OCI-LY7 (cell line): ENCODE measurements at regions not wholly inside any gene's neighbourhood (a gene's known extent, or its start where the extent isn't known, plus 50 kb on each side); places are given as distances from the start of the nearest gene placed in this dataset.

Experiments used
- BruUV-seq: library from RNA; stranded (reverse); fragments of 400-500 nt; replicated peaks from 2 replicates; lab custom pipeline; 2021; lab: Mats Ljungman, UMichigan
- CTCF ChIA-PET: fragments of 300-600 bp; sonication (Branson Sonifier 250); formaldehyde crosslinking; loops from one replicate; lab custom pipeline; 2022; ENCODE audit warnings: antibody characterized with exemption; ENCODE audit not compliant: unreplicated experiment; lab: Charles Lee
- POLR2A ChIA-PET: fragments of 300-600 bp; sonication (Branson Sonifier 250); formaldehyde crosslinking; loops from one replicate; lab custom pipeline; 2022; ENCODE audit warnings: antibody characterized with exemption; lab: Charles Lee
- DNase-seq: peaks from one replicate; pipeline ENCODE4 v3.0.0-alpha.2; 2015; ENCODE audit warnings: low spot score
- H2AFZ ChIP-seq: fragments of 200-600 bp; sonication (generic), shearing (Covaris generic); 2 replicates; pipeline ENCODE4 v1.6.1; 2014; ENCODE audit warnings: mild to moderate bottlenecking, antibody characterized with exemption, low read length, moderate library complexity
- H3K27ac ChIP-seq: fragments of 200-600 bp; sonication (generic); 2 replicates; pipeline ENCODE4 v1.5.1; 2014; ENCODE audit warnings: mixed run types, low read depth, mild to moderate bottlenecking, moderate library complexity, low read length, inconsistent platforms; ENCODE audit not compliant: poor library complexity, severe bottlenecking
- H3K36me3 ChIP-seq: fragments of 200-600 bp; sonication (generic); 2 replicates; pipeline ENCODE4 v1.6.1; 2014; ENCODE audit warnings: mild to moderate bottlenecking, antibody characterized with exemption, low read length, moderate library complexity, mixed read lengths; ENCODE audit not compliant: insufficient read depth
- H3K4me1 ChIP-seq: fragments of 200-600 bp; sonication (generic); 2 replicates; pipeline ENCODE4 v1.5.1; 2014; ENCODE audit warnings: mild to moderate bottlenecking, low read length; ENCODE audit not compliant: insufficient read depth, poor library complexity, severe bottlenecking
- H3K4me2 ChIP-seq: fragments of 200-600 bp; sonication (generic); 2 replicates; pipeline ENCODE4 v1.6.1; 2014; ENCODE audit warnings: mild to moderate bottlenecking, low read length
- H3K4me3 ChIP-seq: fragments of 200-600 bp; sonication (generic); 2 replicates; pipeline ENCODE4 v1.5.1; 2014; ENCODE audit warnings: mild to moderate bottlenecking, low read depth, low read length; ENCODE audit not compliant: poor library complexity, severe bottlenecking
- H3K79me2 ChIP-seq: fragments of 200-600 bp; sonication (generic); 2 replicates; pipeline ENCODE4 v1.6.1; 2016; ENCODE audit warnings: low read depth, mild to moderate bottlenecking, low read length, moderate library complexity, mixed read lengths; ENCODE audit not compliant: insufficient read depth
- H3K9me2 ChIP-seq: fragments of 200-600 bp; sonication (generic); 2 replicates; pipeline ENCODE4 v1.6.1; 2016; ENCODE audit warnings: mild to moderate bottlenecking, low read length, mixed read lengths; ENCODE audit not compliant: insufficient read depth
- H3K9me3 ChIP-seq: fragments of 200-600 bp; sonication (generic); 2 replicates; pipeline ENCODE4 v1.6.1; 2014; ENCODE audit warnings: mild to moderate bottlenecking, mixed run types, low read length, mixed read lengths
- H4K20me1 ChIP-seq: fragments of 200-600 bp; sonication (generic); 2 replicates; pipeline ENCODE4 v1.6.1; 2014; ENCODE audit warnings: mild to moderate bottlenecking, antibody characterized with exemption, low read length, moderate library complexity, mixed read lengths; ENCODE audit not compliant: insufficient read depth
- CTCF ChIP-seq: fragments of 200-600 bp; sonication (generic); conservative IDR thresholded peaks from 2 replicates; pipeline ENCODE4 v1.5.1; 2014; ENCODE audit warnings: mild to moderate bottlenecking, antibody characterized with exemption, low read length, moderate library complexity, mixed read lengths
- EZH2phosphoT487 ChIP-seq: fragments of 200-600 bp; sonication (generic); IDR thresholded peaks from 2 replicates; pipeline ENCODE4 v1.6.1; 2018; ENCODE audit warnings: low read depth, borderline replicate concordance, mild to moderate bottlenecking, mixed run types, antibody characterized with exemption, low read length, moderate library complexity, mixed read lengths
- intact Hi-C: fragments of 100-400 bp; cut with micrococcal nuclease; formaldehyde crosslinking; loops from one replicate; pipeline ENCODE4 v1.10.0; 2022; ENCODE audit not compliant: unreplicated experiment

DNA sequence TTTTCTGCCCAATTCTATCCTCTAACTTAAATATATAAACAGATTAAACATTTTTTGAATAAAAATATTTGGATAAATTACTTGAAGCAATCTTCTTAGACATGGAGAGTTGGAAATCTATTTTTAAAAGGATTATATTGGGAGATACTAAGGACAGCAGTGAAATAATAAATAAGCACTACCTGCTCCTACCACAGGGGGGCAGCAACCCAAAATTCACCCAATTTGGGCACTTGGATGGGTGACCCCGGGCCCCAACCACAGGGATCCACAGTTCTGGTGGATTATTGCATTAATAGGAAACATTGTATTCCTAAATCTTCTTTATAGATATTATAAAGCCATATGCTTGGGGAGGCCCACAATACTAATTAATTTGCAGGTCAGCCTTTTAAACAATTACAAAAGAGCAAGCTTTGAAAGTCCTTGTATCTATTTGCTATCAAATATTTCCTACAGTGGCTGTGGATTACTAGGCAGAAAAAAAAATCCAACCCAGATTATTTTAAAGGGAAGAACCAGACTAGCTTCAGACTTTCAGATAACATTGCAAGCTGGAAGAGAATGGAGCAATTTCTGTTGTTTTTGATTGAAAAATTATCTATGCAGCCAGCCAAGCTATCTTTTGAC lies 66.4 kb upstream of the PDE10A start:
- intact Hi-C loops, result loop anchor here (1.0 to 2.0 kb wide), 2 partner anchors 121 to 377 kb away; no protein-coding TSS in a partner anchor

DNA sequence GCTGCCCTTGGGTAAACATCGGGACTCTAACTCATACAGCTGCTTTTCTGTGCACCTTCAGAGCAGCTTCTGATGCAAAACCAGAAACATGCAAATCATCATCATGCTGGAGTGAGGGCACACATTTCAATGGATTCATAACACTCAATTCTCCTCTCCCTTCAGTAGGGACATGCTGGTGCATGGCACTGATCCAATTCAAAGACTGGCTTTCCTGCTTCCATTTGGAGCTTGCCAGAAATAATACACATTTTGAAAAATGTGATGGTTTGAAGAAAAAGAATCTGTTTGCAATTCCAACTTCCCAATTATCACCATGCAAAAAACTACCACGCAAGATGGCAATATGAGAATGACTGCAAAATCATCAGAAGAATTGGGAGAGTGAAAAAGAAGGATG lies 65.2 kb upstream of the PDE10A start:
- Histone ChIP-seq H3K9me2 (no peaks in the 10 kb centered on the region), H3K79me2 (no peaks in the 10 kb centered on the region), H3K27ac (no peak overlapping the region), H4K20me1 (no peaks in the 10 kb centered on the region), H3K4me3 (no peak overlapping the region), H3K4me2 (no peak overlapping the region), H3K4me1 (no peaks in the 10 kb centered on the region), H3K9me3 (no peaks in the 10 kb centered on the region), H2AFZ (no peak overlapping the region), H3K36me3 (no peaks in the 10 kb centered on the region)
- TF ChIP-seq EZH2phosphoT487 (no peak), CTCF (no peak)
- ChIA-PET POLR2A (no interaction called here), CTCF (no interaction called here)
- BruUV-seq, result no TSS peak
- intact Hi-C loops, result loop anchor here (2.0 kb wide), 1 partner anchor 123 kb away; no protein-coding TSS in a partner anchor
- DNase-seq, result no peak

More for the DNA sequence above, 66.4 kb upstream of the PDE10A start:
- POLR2A ChIA-PET, result no interaction called here
- no peak overlapping the region for H2AFZ ChIP-seq
- H3K9me3 ChIP-seq, result no peaks in the 10 kb centered on the region
- TF ChIP-seq CTCF, result peak; percentile 92
- no peak for TF ChIP-seq EZH2phosphoT487
- peak; percentile 34 for DNase-seq
- no peak overlapping the region for H3K27ac ChIP-seq
- H4K20me1 ChIP-seq, result no peaks in the 10 kb centered on the region
- no peak overlapping the region for H3K4me3 ChIP-seq
- BruUV-seq, result no TSS peak
- CTCF ChIA-PET, result no interaction called here
- H3K4me2 ChIP-seq, result no peak overlapping the region
- no peaks in the 10 kb centered on the region for H3K9me2 ChIP-seq
- H3K79me2 ChIP-seq, result no peaks in the 10 kb centered on the region
- H3K4me1 ChIP-seq, result no peaks in the 10 kb centered on the region
- no peaks in the 10 kb centered on the region for H3K36me3 ChIP-seq

GRCh38 chr6:165726965-165727381 lies 63.9 kb upstream of the PDE10A start:
- no peaks in the 10 kb centered on the region for H3K9me2 ChIP-seq
- no TSS peak for BruUV-seq
- DNase-seq, result no peak
- ChIA-PET POLR2A (no interaction called here), CTCF (no interaction called here)
- H3K4me3 ChIP-seq, result no peak overlapping the region
- H3K27ac ChIP-seq, result no peak overlapping the region
- H3K4me1 ChIP-seq, result no peaks in the 10 kb centered on the region
- H3K79me2 ChIP-seq, result no peaks in the 10 kb centered on the region
- no peak overlapping the region for H3K4me2 ChIP-seq
- intact Hi-C loops, result no loop called here
- no peaks in the 10 kb centered on the region for H3K9me3 ChIP-seq
- no peak overlapping the region for H2AFZ ChIP-seq
- no peaks in the 10 kb centered on the region for H3K36me3 ChIP-seq
- no peaks in the 10 kb centered on the region for H4K20me1 ChIP-seq
- no peak for TF ChIP-seq CTCF
- TF ChIP-seq EZH2phosphoT487, result no peak
